Fibroblast of the aortic adventitia (primary cell): ENCODE measurements at regions not wholly inside any gene's neighbourhood (a gene's known extent, or its start where the extent isn't known, plus 50 kb on each side); places are given as distances from the start of the nearest gene placed in this dataset.
A peak's percentile ranks its signal among the peaks of the same experiment; 100 is the strongest.

Experiments used
- DNase-seq: peaks from one replicate; pipeline ENCODE4 v3.0.0-alpha.2; 2010; ENCODE audit warnings: low read depth
- H3K4me3 ChIP-seq: 2 replicates; pipeline ENCODE4 v1.5.1; 2011; ENCODE audit warnings: low read depth, mild to moderate bottlenecking, control low read depth, low read length, moderate library complexity
- TF ChIP-seq, protein P1 (sequence below): IDR thresholded peaks from 2 replicates; pipeline ENCODE4 v1.5.1; 2011; ENCODE audit warnings: mild to moderate bottlenecking, low read length, control low read depth, inconsistent platforms; ENCODE audit not compliant: insufficient read depth

DNA sequence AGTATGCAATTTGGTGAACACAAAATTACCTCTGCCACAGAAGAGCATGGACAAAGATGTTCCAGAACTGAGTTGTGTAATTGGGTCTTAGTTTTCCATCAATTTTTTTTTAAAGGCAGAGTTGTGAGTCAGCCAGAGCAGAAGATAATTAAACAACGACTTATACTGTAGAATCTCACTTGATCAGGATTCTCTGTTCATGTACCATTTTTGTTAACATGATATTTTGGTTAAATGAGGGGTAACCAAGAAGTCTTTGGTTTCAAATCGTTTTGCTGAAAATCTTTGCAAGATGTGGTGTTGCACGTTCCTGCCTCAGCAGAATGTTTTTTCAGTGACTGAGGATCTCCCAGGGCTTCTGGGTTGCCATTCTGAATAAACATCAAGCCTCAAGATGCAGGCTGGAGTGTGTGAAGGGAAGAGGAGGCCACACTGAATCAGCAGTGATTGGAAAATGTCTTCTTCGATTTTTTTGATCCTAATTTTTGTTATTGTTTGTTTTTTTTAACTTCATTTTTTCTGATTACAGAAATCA is 232.6 kb upstream of the IRX3 start:
- no peak for DNase-seq
- TF ChIP-seq, protein P1, sequence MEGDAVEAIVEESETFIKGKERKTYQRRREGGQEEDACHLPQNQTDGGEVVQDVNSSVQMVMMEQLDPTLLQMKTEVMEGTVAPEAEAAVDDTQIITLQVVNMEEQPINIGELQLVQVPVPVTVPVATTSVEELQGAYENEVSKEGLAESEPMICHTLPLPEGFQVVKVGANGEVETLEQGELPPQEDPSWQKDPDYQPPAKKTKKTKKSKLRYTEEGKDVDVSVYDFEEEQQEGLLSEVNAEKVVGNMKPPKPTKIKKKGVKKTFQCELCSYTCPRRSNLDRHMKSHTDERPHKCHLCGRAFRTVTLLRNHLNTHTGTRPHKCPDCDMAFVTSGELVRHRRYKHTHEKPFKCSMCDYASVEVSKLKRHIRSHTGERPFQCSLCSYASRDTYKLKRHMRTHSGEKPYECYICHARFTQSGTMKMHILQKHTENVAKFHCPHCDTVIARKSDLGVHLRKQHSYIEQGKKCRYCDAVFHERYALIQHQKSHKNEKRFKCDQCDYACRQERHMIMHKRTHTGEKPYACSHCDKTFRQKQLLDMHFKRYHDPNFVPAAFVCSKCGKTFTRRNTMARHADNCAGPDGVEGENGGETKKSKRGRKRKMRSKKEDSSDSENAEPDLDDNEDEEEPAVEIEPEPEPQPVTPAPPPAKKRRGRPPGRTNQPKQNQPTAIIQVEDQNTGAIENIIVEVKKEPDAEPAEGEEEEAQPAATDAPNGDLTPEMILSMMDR: no peak
- no peak overlapping the region for H3K4me3 ChIP-seq

DNA sequence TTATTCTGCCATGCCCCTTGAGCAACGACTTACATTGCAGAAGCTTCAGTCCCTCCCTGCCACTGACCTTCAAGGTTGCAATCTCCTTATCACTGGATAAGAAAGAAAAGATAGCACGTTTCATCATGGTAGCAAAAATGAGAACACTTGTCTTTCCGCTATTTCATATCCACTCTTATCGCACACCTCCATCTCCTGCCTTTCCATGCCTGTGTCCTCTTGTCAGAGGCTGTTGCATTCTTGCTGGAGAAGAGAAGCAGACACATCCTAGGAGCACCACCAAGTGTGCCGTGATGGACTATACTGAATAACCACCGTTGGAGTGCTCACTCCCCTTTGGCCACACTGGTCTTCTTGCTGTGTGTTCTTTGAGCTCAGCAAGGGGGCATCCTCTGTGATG is 230.6 kb upstream of the IRX3 start:
- H3K4me3 ChIP-seq: no peak overlapping the region
- DNase-seq: no peak
- TF ChIP-seq, protein P1: no peak

DNA sequence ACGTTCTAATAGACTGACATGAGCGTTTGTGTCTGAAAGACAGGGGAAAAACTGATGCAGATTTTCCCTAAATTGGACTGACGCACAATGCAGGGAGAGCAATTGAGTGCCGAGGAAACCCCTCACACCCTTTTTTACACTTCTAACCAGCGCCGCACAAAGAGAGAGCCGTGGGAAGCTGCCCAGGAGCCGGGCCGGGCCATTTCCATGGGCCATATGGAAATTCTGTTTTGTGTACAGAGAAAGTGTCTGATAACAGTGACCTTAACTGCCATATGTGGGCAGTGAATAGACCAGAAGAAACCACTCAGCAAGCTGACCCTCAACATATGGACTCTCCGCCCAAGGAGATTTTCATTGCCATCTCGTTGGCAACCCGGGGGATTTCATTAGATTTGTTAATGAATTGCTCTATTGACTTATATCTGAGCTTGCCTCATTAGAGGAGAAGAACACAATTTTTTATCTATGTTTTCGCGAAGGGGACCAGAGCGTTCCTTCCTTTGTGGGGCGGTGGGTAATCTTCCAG is 225.9 kb upstream of the IRX3 start:
- DNase-seq: no peak
- H3K4me3 ChIP-seq: no peak overlapping the region
- TF ChIP-seq, protein P1: no peak

DNA sequence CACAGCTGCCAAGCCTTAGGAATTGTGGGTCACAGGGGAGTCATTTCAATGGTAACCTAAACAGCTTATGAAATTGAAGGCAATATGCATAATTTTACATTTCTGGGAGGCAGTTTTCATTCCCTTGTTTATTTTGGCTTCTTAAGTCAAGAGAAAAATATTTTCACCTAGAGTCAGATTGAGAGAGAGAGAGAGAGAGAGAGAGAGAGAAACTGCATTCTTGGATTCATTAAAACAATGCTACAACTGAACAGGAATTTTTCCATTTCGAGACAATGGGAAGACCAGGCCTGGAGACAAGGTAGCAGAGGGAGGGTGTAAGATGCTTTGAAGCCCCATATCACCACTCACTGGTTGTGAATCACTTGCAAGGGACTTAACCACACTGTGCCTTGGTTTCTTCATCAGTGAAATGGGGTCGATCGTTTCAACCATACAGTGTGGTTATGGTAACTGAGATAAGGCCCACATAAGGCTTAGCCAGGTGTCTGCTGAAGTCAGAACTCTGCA is 224.7 kb upstream of the IRX3 start:
- DNase-seq: peak; percentile 93
- TF ChIP-seq, protein P1: no peak
- H3K4me3 ChIP-seq: no peak overlapping the region

DNA sequence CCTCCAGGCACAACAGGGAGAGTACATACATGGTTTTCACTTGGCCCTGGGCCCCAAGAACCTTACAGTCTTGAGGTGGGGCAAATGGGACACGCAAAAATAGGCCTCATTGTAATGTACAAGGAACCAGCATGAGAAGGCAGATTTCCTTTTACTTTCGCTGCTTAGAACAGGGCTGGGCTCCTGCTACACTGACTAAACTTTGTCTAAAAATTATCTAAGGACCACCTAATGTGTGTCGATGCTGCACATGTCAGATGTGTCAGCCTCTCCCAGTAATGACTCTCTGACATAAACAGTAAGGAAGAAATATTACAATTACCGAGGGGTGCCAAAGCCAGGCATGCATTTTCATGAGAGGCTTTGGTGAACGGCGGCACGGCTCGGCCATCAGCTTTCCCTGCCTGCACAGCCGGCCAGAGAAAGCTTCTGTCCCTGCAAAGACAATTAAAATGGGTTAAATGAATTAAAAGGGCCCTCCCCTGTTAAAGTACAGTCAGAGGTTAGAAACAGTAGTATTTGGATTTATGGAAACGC is 224.2 kb upstream of the IRX3 start:
- peak; percentile 42 for DNase-seq
- no peak overlapping the region for H3K4me3 ChIP-seq
- TF ChIP-seq, protein P1: no peak

DNA sequence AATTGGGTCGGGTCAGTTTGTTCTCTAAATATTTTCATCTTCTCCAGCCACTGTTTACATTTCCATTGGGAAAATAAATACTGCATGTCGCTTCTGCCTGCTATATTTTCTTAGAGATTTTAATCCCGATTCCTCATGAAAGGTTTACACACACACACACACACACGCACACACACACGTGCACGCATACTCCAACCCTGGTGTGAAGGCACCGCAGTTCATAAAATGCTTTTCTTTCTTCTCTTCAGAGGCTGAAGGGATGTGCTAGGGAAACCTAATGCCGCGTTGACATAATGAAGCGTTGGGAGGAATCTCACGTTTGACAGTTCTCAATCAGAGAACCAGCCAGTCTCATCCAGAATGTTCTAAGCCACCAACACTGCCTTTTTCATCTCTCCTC is 222.9 kb upstream of the IRX3 start:
- TF ChIP-seq, protein P1: no peak
- H3K4me3 ChIP-seq: no peak overlapping the region
- no peak for DNase-seq
